GM18951 (cell line): ENCODE measurements at regions not wholly inside any gene's neighbourhood (a gene's known extent, or its start where the extent isn't known, plus 50 kb on each side); places are given as distances from the start of the nearest gene placed in this dataset.

Experiments used
- POLR2A ChIP-seq: IDR thresholded peaks from 4 replicates; pipeline ENCODE4 v1.6.1; 2011; ENCODE audit warnings: mild to moderate bottlenecking; ENCODE audit not compliant: insufficient read length, insufficient read depth; ENCODE audit errors: extremely low read depth
- in situ Hi-C: fragments of 300-500 bp; cut with MboI; formaldehyde crosslinking; loops from one replicate; pipeline ENCODE4 v1.12.0; 2022; ENCODE audit warnings: low sequenced_read_pairs, mixed read lengths, inconsistent platforms; ENCODE audit not compliant: unreplicated experiment

- in situ Hi-C loops, result no loop called here
- TF ChIP-seq POLR2A, result no peak
Measured at GRCh38 chr22:19620742-19621371, 93.4 kb upstream of the SEPTIN5 start.

DNA sequence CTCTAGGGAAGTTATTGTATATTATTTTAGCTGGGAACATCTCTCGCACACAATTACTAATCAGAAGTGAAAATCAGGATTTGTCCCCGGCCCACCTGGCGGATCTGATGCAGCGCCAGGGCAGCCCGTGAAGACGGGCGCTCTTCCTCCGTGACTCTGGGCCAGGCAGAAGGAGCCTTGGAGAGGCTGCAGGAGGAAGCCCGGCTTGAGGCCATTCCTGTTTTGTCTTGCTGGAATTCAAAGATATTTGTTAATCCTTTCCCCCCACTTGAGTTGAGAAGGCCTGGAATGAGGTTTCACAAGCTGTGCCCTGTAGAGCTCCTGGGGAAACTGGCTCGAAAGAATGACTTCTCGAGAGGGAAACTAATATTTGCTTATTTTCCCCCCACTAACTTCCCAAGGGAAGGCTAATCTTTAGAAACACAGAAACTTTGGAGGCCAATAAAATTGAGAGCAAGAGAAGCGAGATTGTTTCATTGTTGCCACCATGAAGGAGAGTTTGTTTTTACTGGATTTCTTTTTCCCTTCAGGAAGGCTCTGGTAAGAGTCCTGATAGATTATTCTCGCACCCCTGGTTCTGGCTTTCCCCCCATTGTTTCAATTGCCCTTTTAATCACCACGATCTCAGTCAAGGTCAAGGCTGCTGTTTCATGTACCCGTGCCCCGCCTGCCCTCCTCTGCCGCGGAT lies 92.8 kb upstream of the SEPTIN5 start:
- no peak for TF ChIP-seq POLR2A
- in situ Hi-C loops, result no loop called here

GRCh38 chr22:19622061-19622441 lies 92.3 kb upstream of the SEPTIN5 start:
- in situ Hi-C loops, result no loop called here
- TF ChIP-seq POLR2A, result no peak

- no peak for TF ChIP-seq POLR2A
- in situ Hi-C loops, result loop anchor here (25.0 kb wide), 1 partner anchor 438 kb away; the partner anchor contains the start of gene SLC25A1
Measured at GRCh38 chr22:19625331-19626041, 88.8 kb upstream of the SEPTIN5 start.

GRCh38 chr22:19626042-19626587 lies 88.2 kb upstream of the SEPTIN5 start:
- TF ChIP-seq POLR2A, result no peak
- in situ Hi-C loops, result loop anchor here (25.0 kb wide), 1 partner anchor 439 kb away; the partner anchor contains the start of gene SLC25A1

GRCh38 chr22:19626666-19627065 lies 87.6 kb upstream of the SEPTIN5 start:
- no peak for TF ChIP-seq POLR2A
- in situ Hi-C loops, result loop anchor here (25.0 kb wide), 1 partner anchor 439 kb away; the partner anchor contains the start of gene SLC25A1

DNA sequence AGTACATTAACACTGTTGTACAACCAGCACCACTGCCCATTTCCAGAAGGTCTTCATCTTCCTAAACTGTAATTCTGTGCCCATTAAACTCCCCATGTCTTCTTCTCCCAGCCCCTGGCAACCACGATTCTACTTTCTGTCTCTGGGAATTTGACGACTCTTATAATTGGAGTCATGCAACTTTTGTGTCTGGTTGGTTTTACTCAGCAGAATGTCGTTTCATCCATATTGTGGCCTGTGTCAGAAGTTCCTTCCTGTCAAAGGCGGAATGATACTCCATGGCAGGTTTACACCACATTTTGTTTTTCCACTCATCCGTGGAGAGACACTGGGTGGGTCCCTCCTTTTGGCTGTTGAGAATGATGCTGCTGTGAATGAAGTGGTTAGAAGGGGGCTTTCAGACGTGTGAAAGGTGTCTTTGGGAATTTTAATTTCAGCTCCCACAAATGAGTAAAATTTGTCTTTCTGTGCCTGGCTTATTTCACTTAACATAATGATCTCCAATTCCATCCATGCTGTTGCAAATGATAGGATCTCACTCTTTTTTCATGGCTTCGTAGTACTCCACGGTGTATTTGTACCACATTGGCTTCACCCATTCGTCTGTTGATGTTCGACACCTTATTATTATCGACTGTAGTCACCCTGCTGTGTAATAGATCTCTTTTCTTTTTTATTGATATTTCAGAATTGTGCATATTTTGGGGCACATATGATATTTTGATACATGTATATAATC lies 86.1 kb upstream of the SEPTIN5 start:
- no peak for TF ChIP-seq POLR2A
- in situ Hi-C loops, result loop anchor here (25.0 kb wide), 1 partner anchor 441 kb away; the partner anchor contains the start of gene SLC25A1

DNA sequence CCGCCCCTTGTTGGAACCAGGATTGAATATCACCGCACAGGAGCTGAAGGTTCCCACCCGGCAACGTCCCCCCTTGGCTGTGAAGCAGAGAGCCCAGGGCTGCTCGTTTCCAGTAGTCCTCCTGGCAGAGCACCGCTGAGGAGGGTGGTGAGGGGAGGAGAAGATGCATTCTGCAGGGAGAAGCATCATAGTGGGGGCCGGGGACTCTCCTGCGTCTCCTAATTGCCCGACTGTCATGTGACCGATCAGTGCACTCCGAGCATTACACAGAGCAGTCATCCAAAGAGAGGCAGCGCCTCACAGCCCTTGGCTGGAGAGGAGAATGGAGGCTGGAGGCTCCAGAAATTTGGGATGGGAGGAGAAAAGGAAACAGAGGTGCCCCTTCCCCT lies 85.0 kb upstream of the SEPTIN5 start:
- TF ChIP-seq POLR2A, result no peak
- in situ Hi-C loops, result loop anchor here (25.0 kb wide), 1 partner anchor 442 kb away; the partner anchor contains the start of gene SLC25A1

GRCh38 chr22:19629720-19630419 lies 84.4 kb upstream of the SEPTIN5 start:
- in situ Hi-C loops, result loop anchor here (25.0 kb wide), 1 partner anchor 443 kb away; the partner anchor contains the start of gene SLC25A1
- no peak for TF ChIP-seq POLR2A

GRCh38 chr22:19630614-19631013 lies 83.7 kb upstream of the SEPTIN5 start:
- in situ Hi-C loops, result loop anchor here (25.0 kb wide), 1 partner anchor 443 kb away; the partner anchor contains the start of gene SLC25A1
- no peak for TF ChIP-seq POLR2A

- TF ChIP-seq POLR2A, result no peak
- in situ Hi-C loops, result loop anchor here (25.0 kb wide), 1 partner anchor 445 kb away; the partner anchor contains the start of gene SLC25A1
Measured at GRCh38 chr22:19631899-19632667, 82.2 kb upstream of the SEPTIN5 start.
